Neutrophil (primary cell): ENCODE measurements at regions not wholly inside any gene's neighbourhood (a gene's known extent, or its start where the extent isn't known, plus 50 kb on each side); places are given as distances from the start of the nearest gene placed in this dataset.
"Not testable (repeated sequence)": the region's sequence is repeated elsewhere in the genome, so short reads cannot be mapped to it uniquely, and the experiment has no call there.

Source experiments
- H3K27ac ChIP-seq: fragments of 200-600 bp; sonication (generic); 2 replicates; pipeline ENCODE4 v1.5.1; 2016; ENCODE audit warnings: mild to moderate bottlenecking, moderate library complexity
- H3K27me3 ChIP-seq: fragments of 200-600 bp; sonication (generic); 2 replicates; pipeline ENCODE4 v1.6.0; 2016; ENCODE audit warnings: mild to moderate bottlenecking
- H3K36me3 ChIP-seq: fragments of 200-600 bp; sonication (generic); 2 replicates; pipeline ENCODE4 v1.5.1; 2017
- H3K4me1 ChIP-seq, 2 experiments: fragments of 200-600 bp in 1 of 2; sonication (generic) in 1 of 2; 1 replicate in 1 of 2; 2 replicates in 1 of 2; pipeline versions ENCODE4 v1.5.1 to v1.6.1; 2013 to 2016; ENCODE audit warnings: low read depth in 1 of 2, low read length in 1 of 2, mild to moderate bottlenecking in 1 of 2, moderate library complexity in 1 of 2; ENCODE audit not compliant: control insufficient read depth in 1 of 2, insufficient read depth in 1 of 2
- H3K4me3 ChIP-seq, 2 experiments: fragments of 200-600 bp in 1 of 2; sonication (generic) in 1 of 2; 1 replicate in 1 of 2; 2 replicates in 1 of 2; pipeline ENCODE4 v1.5.1; 2013 to 2016; ENCODE audit warnings: low read depth in 1 of 2, low read length in 1 of 2, mild to moderate bottlenecking in 1 of 2, moderate library complexity in 1 of 2
- H3K9me3 ChIP-seq: fragments of 200-600 bp; sonication (generic); 2 replicates; pipeline ENCODE4 v1.5.1; 2016
- CTCF ChIP-seq: fragments of 200-600 bp; sonication (generic); IDR thresholded peaks from 2 replicates; pipeline ENCODE4 v1.5.1; 2016; ENCODE audit warnings: antibody characterized with exemption

- Histone ChIP-seq H3K4me1 (no peaks in the 10 kb centered on the region), H3K27ac (no peak overlapping the region), H3K27me3 (no peaks in the 10 kb centered on the region), H3K4me3 (no peak overlapping the region), H3K36me3 (no peaks in the 10 kb centered on the region), H3K9me3 (no peaks in the 10 kb centered on the region)
- TF ChIP-seq CTCF, result no peak
These were observed 257.6 kb downstream of the GATA3 start for GRCh38 chr10:8312079-8312478.

- Histone ChIP-seq H3K4me3 (no peak overlapping the region), H3K4me1 (no peaks in the 10 kb centered on the region), H3K27ac (no peak overlapping the region), H3K9me3 (no peaks in the 10 kb centered on the region), H3K36me3 (no peaks in the 10 kb centered on the region), H3K27me3 (no peaks in the 10 kb centered on the region)
- TF ChIP-seq CTCF, result no peak
These were observed 258.3 kb downstream of the GATA3 start for GRCh38 chr10:8312781-8313180.

- TF ChIP-seq CTCF, result no peak
- H3K4me1 ChIP-seq, result no peaks in the 10 kb centered on the region
- H3K27ac ChIP-seq, result no peak overlapping the region
- H3K4me3 ChIP-seq, result no peak overlapping the region
- no peaks in the 10 kb centered on the region for H3K36me3 ChIP-seq
- no peaks in the 10 kb centered on the region for H3K27me3 ChIP-seq
- H3K9me3 ChIP-seq, result no peaks in the 10 kb centered on the region
These were observed 260.0 kb downstream of the GATA3 start for GRCh38 chr10:8314486-8314885.

GRCh38 chr10:8315619-8316021, 261.1 kb downstream of the GATA3 start:
- no peak for TF ChIP-seq CTCF

GRCh38 chr10:8316284-8316683, 261.8 kb downstream of the GATA3 start:
- no peak for TF ChIP-seq CTCF
- no peak overlapping the region for H3K27ac ChIP-seq
- H3K27me3 ChIP-seq, result no peaks in the 10 kb centered on the region
- no peaks in the 10 kb centered on the region for H3K36me3 ChIP-seq
- H3K9me3 ChIP-seq, result no peaks in the 10 kb centered on the region
- H3K4me3 ChIP-seq, result no peak overlapping the region
- no peaks in the 10 kb centered on the region for H3K4me1 ChIP-seq

More at GRCh38 chr10:8315619-8316021, 261.1 kb downstream of the GATA3 start:
- Histone ChIP-seq H3K27me3 (no peaks in the 10 kb centered on the region), H3K36me3 (no peaks in the 10 kb centered on the region), H3K4me1 (no peaks in the 10 kb centered on the region), H3K9me3 (no peaks in the 10 kb centered on the region), H3K4me3 (no peak overlapping the region), H3K27ac (no peak overlapping the region)

- not testable (repeated sequence) for H3K4me1 ChIP-seq, H3K27me3 ChIP-seq, H3K9me3 ChIP-seq, H3K27ac ChIP-seq, H3K36me3 ChIP-seq, H3K4me3 ChIP-seq
These were observed 263.9 kb downstream of the GATA3 start for GRCh38 chr10:8318429-8318828.
